H1 (cell line): ENCODE measurements at regions not wholly inside any gene's neighbourhood (a gene's known extent, or its start where the extent isn't known, plus 50 kb on each side); places are given as distances from the start of the nearest gene placed in this dataset. TPM values are rescaled to one million over a fixed set of nuclear protein-coding genes. Genes with fewer than 3 reads are reported as not detected.

Experiments used
- CTCF ChIA-PET: fragments of 300-600 bp; sonication (Branson Sonifier 250); formaldehyde crosslinking; loops from one replicate; lab custom pipeline; 2021; ENCODE audit not compliant: partially characterized antibody; lab: Charles Lee
- POLR2A ChIA-PET: fragments of 300-600 bp; sonication (Branson Sonifier 250); formaldehyde crosslinking; loops from one replicate; lab custom pipeline; 2021; ENCODE audit warnings: inconsistent platforms; ENCODE audit not compliant: partially characterized antibody; lab: Charles Lee
- DNase-seq, 2 experiments: peaks; one replicate each; pipeline versions ENCODE4 v3.0.0 to v3.0.0-alpha.2; 2010 to 2022; ENCODE audit warnings: low spot score in 2 of 2, low read depth in 1 of 2, mixed read lengths in 1 of 2
- FAIRE-seq: peaks from 2 replicates; lab custom pipeline; 2011; peaks lifted over from hg19 to GRCh38; lab: Jason Lieb, UNC
- H2AFZ ChIP-seq: 2 replicates; pipeline ENCODE4 v1.8.1; 2012; ENCODE audit warnings: low read length, inconsistent platforms
- H2AK5ac ChIP-seq: 2 replicates; pipeline ENCODE4 v1.6.1; 2013; ENCODE audit warnings: low read depth, low read length
- H2BK120ac ChIP-seq: replicated peaks from 2 replicates; pipeline ENCODE3; 2013; ENCODE audit warnings: low read depth, low read length, inconsistent platforms
- H2BK12ac ChIP-seq: 2 replicates; pipeline ENCODE4 v1.6.1; 2013; ENCODE audit warnings: low read depth, low read length
- H2BK15ac ChIP-seq: 2 replicates; pipeline ENCODE4 v1.6.1; 2013; ENCODE audit warnings: low read length
- H2BK20ac ChIP-seq: 2 replicates; pipeline ENCODE4 v1.6.1; 2013; ENCODE audit warnings: low read length
- H2BK5ac ChIP-seq: 2 replicates; pipeline ENCODE4 v1.6.1; 2013; ENCODE audit warnings: low read depth, low read length
- H3K14ac ChIP-seq: 2 replicates; pipeline ENCODE4 v1.6.1; 2013; ENCODE audit warnings: inconsistent platforms; ENCODE audit not compliant: insufficient read length
- H3K18ac ChIP-seq: 2 replicates; pipeline ENCODE4 v1.6.1; 2013; ENCODE audit warnings: low read length; ENCODE audit errors: extremely low read depth
- H3K23ac ChIP-seq: 2 replicates; pipeline ENCODE4 v1.6.1; 2013; ENCODE audit warnings: inconsistent platforms; ENCODE audit not compliant: insufficient read length
- H3K23me2 ChIP-seq: 2 replicates; pipeline ENCODE4 v1.6.1; 2013; ENCODE audit warnings: low read depth, low read length
- H3K27ac ChIP-seq: 2 replicates; pipeline ENCODE4 v1.6.1; 2011; ENCODE audit warnings: low read depth, low read length, inconsistent platforms
- H3K27me3 ChIP-seq, 4 experiments: replicated peaks in 1 of 4; 1 replicate in 1 of 4; 2 replicates in 3 of 4; pipeline versions ENCODE4 v1.6.1 to v1.8.1; 2011 to 2013; ENCODE audit warnings: low read length in 3 of 4, mild to moderate bottlenecking in 3 of 4, inconsistent platforms in 2 of 4, mixed read lengths in 2 of 4, moderate library complexity in 1 of 4; ENCODE audit not compliant: control insufficient read depth in 3 of 4, insufficient read depth in 3 of 4; ENCODE audit errors: extremely low read depth in 1 of 4
- H3K36me3 ChIP-seq, 4 experiments: 2 replicates each; pipeline versions ENCODE4 v1.6.1 to v1.8.1; 2011 to 2013; ENCODE audit warnings: mild to moderate bottlenecking in 4 of 4, low read length in 3 of 4, moderate library complexity in 2 of 4, control low read depth in 1 of 4, inconsistent platforms in 1 of 4; ENCODE audit not compliant: insufficient read depth in 4 of 4, control insufficient read depth in 2 of 4
- H3K4ac ChIP-seq: replicated peaks from 2 replicates; pipeline ENCODE3; 2013; ENCODE audit warnings: low read length, low read depth, mixed read lengths, inconsistent platforms; ENCODE audit not compliant: insufficient read length
- H3K4me1 ChIP-seq, 4 experiments: replicated peaks in 1 of 4; 1 replicate in 1 of 4; 2 replicates in 3 of 4; pipeline versions ENCODE4 v1.6.1 to v1.8.1; 2011 to 2013; ENCODE audit warnings: low read length in 3 of 4, inconsistent platforms in 2 of 4, mixed read lengths in 1 of 4; ENCODE audit not compliant: insufficient read depth in 4 of 4, control insufficient read depth in 3 of 4
- H3K4me2 ChIP-seq, 2 experiments: 2 replicates each; pipeline versions ENCODE4 v1.6.1 to v1.8.1; 2011 to 2013; ENCODE audit warnings: low read depth in 2 of 2, low read length in 2 of 2, control low read depth in 1 of 2, inconsistent platforms in 1 of 2, mild to moderate bottlenecking in 1 of 2; ENCODE audit not compliant: insufficient read depth in 1 of 2
- H3K4me3 ChIP-seq, 4 experiments: fragments of 200-600, 300-600 bp in 1 of 4; sonication (generic), shearing (Covaris generic), sonication (Bioruptor Twin) in 1 of 4; 2 replicates each; pipeline versions ENCODE4 v1.5.1 to v1.8.1; 2011 to 2016; ENCODE audit warnings: low read length in 4 of 4, low read depth in 3 of 4, control low read depth in 2 of 4, inconsistent platforms in 2 of 4, mild to moderate bottlenecking in 2 of 4, mixed read lengths in 1 of 4, moderate library complexity in 1 of 4; ENCODE audit not compliant: insufficient read depth in 2 of 4; ENCODE audit errors: extremely low read depth in 1 of 4
- H3K56ac ChIP-seq: replicated peaks from 2 replicates; pipeline ENCODE3; 2013; ENCODE audit warnings: low read depth, mild to moderate bottlenecking, mixed read lengths, low read length, inconsistent platforms; ENCODE audit not compliant: insufficient read length
- H3K79me1 ChIP-seq: 2 replicates; pipeline ENCODE4 v1.6.1; 2013; ENCODE audit warnings: low read depth, low read length, control low read depth
- H3K79me2 ChIP-seq, 2 experiments: 2 replicates each; pipeline versions ENCODE4 v1.6.1 to v1.8.1; 2012 to 2013; ENCODE audit warnings: low read length in 2 of 2, mild to moderate bottlenecking in 2 of 2, inconsistent platforms in 1 of 2; ENCODE audit not compliant: insufficient read depth in 2 of 2, control insufficient read depth in 1 of 2
- H3K9ac ChIP-seq, 4 experiments: replicated peaks in 1 of 4; 1 replicate in 1 of 4; 2 replicates in 3 of 4; pipeline versions ENCODE4 v1.6.1 to v1.8.1; 2011 to 2013; ENCODE audit warnings: low read depth in 3 of 4, low read length in 3 of 4, control low read depth in 2 of 4, mild to moderate bottlenecking in 2 of 4, moderate library complexity in 2 of 4, inconsistent platforms in 1 of 4; ENCODE audit errors: extremely low read depth in 1 of 4
- H3K9me3 ChIP-seq, 2 experiments: 2 replicates each; pipeline versions ENCODE4 v1.6.1 to v1.8.1; 2012 to 2013; ENCODE audit warnings: mild to moderate bottlenecking in 2 of 2, moderate library complexity in 2 of 2, control low read depth in 1 of 2, inconsistent platforms in 1 of 2, low read depth in 1 of 2, low read length in 1 of 2, mixed read lengths in 1 of 2; ENCODE audit not compliant: insufficient read depth in 2 of 2
- H4K20me1 ChIP-seq, 2 experiments: replicated peaks in 1 of 2; 2 replicates each; pipeline versions ENCODE3 to v1.8.1; 2011 to 2013; ENCODE audit warnings: inconsistent platforms in 2 of 2, low read length in 2 of 2, mild to moderate bottlenecking in 1 of 2; ENCODE audit not compliant: insufficient read depth in 2 of 2, control insufficient read depth in 1 of 2
- H4K5ac ChIP-seq: 2 replicates; pipeline ENCODE4 v1.6.1; 2013; ENCODE audit warnings: low read length, low read depth, mixed read lengths, inconsistent platforms; ENCODE audit not compliant: insufficient read length
- H4K8ac ChIP-seq: 2 replicates; pipeline ENCODE4 v1.8.0; 2013; ENCODE audit warnings: mild to moderate bottlenecking, moderate library complexity, low read length, inconsistent platforms; ENCODE audit not compliant: insufficient read depth; ENCODE audit errors: extremely low read depth
- H4K91ac ChIP-seq: replicated peaks from 2 replicates; pipeline ENCODE3; 2013; ENCODE audit warnings: low read length, mixed read lengths, inconsistent platforms; ENCODE audit not compliant: insufficient read length
- CREB1 ChIP-seq: IDR thresholded peaks from 2 replicates; pipeline ENCODE4 v1.6.1; 2012; ENCODE audit warnings: inconsistent platforms
- WGBS, 2 experiments: shearing (Covaris generic) in 1 of 2; methylation state at CpG; one replicate each; pipeline versions ENCODE4 v1.1.6 to v1.1.7; 2013 to 2015; ENCODE audit warnings: low lambda C conversion rate in 2 of 2, mixed read lengths in 2 of 2, inconsistent platforms in 1 of 2, low coverage in 1 of 2, missing lambda C conversion rate in 1 of 2; ENCODE audit not compliant: insufficient replicate concordance in 2 of 2, insufficient coverage in 1 of 2, insufficient read length in 1 of 2; ENCODE audit errors: extremely low coverage in 1 of 2, missing lambda C conversion rate in 1 of 2; 5-methylcytosine and 5-hydroxymethylcytosine counted together
- small RNA-seq: library from polyadenylated mRNA; stranded (forward); fragments of <200 nt; extraction: miRNeasy Mini kit (QIAGEN cat#:217004); gene quantifications from one replicate; pipeline ENCODE3, GENCODE V24; 2013; ENCODE audit not compliant: insufficient read depth

- no peak for FAIRE-seq
- no peak overlapping the region for H3K27ac ChIP-seq
Observed at GRCh38 chr2:41997561-41997960, 50.3 kb upstream of the PKDCC start.

More at GRCh38 chr2:41997561-41997960, 50.3 kb upstream of the PKDCC start:
- CTCF ChIA-PET: interaction anchor here (0.6 to 1.4 kb wide), 5 partner anchors 12 to 130 kb away, joined by 3 read pairs; no protein-coding TSS in a partner anchor
- no peak overlapping the region for H2AK5ac ChIP-seq
- H3K4ac ChIP-seq: no peak overlapping the region
- 89% methylated on average over 4 of the region's 4 CpGs; no CpG with 5 or more reads in 1 of the 2 experiments for WGBS, 2 experiments
- H3K23ac ChIP-seq: no peak overlapping the region
- H4K5ac ChIP-seq: no peak overlapping the region
- H4K91ac ChIP-seq: no peak overlapping the region
- DNase-seq: no peak
- no peaks in the 10 kb centered on the region for H3K27me3 ChIP-seq
- TF ChIP-seq CREB1: no peak
- no peaks in the 10 kb centered on the region for H3K36me3 ChIP-seq
- H3K9me3 ChIP-seq: peaks cover 7 to 15% of the 10 kb centered on the region in 2 experiments; a peak in 3 of 4 replicates
- no peak overlapping the region for H4K8ac ChIP-seq
- H2AFZ ChIP-seq: no peak overlapping the region
- no peak overlapping the region for H2BK12ac ChIP-seq
- no peaks in the 10 kb centered on the region for H3K79me2 ChIP-seq
- no peak overlapping the region for H3K18ac ChIP-seq
- no peak overlapping the region for H2BK15ac ChIP-seq
- no peak overlapping the region for H3K9ac ChIP-seq
- no peak overlapping the region for H3K56ac ChIP-seq
- no peaks in the 10 kb centered on the region for H4K20me1 ChIP-seq
- no peak overlapping the region for H2BK5ac ChIP-seq
- H3K23me2 ChIP-seq: 0 out of 2 replicates have a peak, but pooled peaks cover 1% of the 10 kb centered on the region
- no peak overlapping the region for H2BK120ac ChIP-seq
- H3K4me3 ChIP-seq: no peak overlapping the region
- H3K4me1 ChIP-seq: peaks cover 0 to 3% (median 0%) of the 10 kb centered on the region in 4 experiments; a peak in 1 of 7 replicates
- H3K4me2 ChIP-seq: no peak overlapping the region
- no peaks in the 10 kb centered on the region for H3K79me1 ChIP-seq
- H2BK20ac ChIP-seq: no peak overlapping the region
- H3K14ac ChIP-seq: no peak overlapping the region
- POLR2A ChIA-PET: no interaction called here

Small RNAs in the stretch of these regions (small RNA-seq; reads per million reads assigned to genes)
- not detected for gene RF00019
- gene RNU4-63P: not detected
